ENCODE measurements at regions not wholly inside any gene's neighbourhood (a gene's known extent, or its start where the extent isn't known, plus 50 kb on each side); places are given as distances from the start of the nearest gene placed in this dataset.
A peak's percentile ranks its signal among the peaks of the same experiment; 100 is the strongest.

DNA sequence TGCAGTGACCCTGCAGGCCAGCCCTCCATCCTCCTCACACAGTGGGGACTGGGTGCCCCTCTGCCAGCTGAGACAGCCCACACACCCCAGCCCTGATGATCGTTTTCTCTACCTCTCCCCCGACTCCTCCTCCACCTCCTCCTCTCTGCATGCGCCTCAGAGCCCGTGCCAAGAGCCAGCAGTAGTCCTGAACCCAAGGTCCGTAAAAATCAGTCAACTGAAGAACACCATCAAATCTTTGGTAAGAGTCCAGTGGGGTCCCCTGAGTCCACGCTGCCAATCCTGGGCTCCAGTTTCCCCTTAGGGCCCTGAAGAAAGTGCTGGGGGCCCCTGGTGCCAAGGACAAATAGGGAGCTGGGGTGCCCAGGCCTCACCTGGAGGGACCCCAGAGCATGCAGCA is 109.3 kb upstream of the FAN1 start:
- TF ChIP-seq, protein P1, sequence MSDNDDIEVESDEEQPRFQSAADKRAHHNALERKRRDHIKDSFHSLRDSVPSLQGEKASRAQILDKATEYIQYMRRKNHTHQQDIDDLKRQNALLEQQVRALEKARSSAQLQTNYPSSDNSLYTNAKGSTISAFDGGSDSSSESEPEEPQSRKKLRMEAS (IDR thresholded peaks at IDR 0.05) = no peak
- peak; percentile 64 for TF ChIP-seq NFIC (IDR thresholded peaks at IDR 0.05)
- TF ChIP-seq TCF12 (IDR thresholded peaks at IDR 0.05; ENCODE audit: low read depth) = no peak

DNA sequence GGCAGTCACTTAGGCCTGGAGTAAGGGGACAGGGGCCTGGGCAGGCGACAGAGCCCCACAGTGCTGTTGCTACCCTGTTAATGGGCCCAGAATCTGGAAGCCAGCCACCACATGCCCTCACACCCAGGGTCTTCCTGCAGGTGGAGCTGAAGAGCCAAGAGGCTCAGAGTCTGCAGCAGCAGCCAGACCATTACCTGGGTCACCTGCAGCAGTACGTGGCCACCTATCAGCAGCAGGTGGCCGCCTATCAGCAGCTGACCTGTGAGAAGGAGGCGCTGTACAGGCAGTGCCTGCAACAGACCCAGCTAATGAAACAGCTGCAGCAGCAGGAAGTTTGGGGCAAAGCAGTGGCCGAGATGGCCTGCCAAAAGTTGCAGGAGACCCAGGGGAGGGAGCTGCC is 104.2 kb upstream of the FAN1 start:
- TF ChIP-seq RAD21 (IDR thresholded peaks at IDR 0.05; ENCODE audit: low read depth) = peak; percentile 45

- TF ChIP-seq RAD21 (IDR thresholded peaks at IDR 0.05; ENCODE audit: low read depth) = peak; percentile 62
- TF ChIP-seq NFIC (IDR thresholded peaks at IDR 0.05) = peak; percentile 74
- 0 out of 2 replicates have a peak, but pooled peaks have one; percentile 36 for TF ChIP-seq TCF12 (IDR thresholded peaks at IDR 0.05; ENCODE audit: low read depth)
- TF ChIP-seq TEAD4 (IDR thresholded peaks at IDR 0.05) = peak; percentile 20; the same call in 1 of the 2 replicates
- peak; percentile 54; the same call in 1 of the 2 replicates for TF ChIP-seq ZBTB7A (IDR thresholded peaks at IDR 0.05; ENCODE audit: low read depth)
Measured at GRCh38 chr15:30801140-30801895, 102.4 kb upstream of the FAN1 start.

DNA sequence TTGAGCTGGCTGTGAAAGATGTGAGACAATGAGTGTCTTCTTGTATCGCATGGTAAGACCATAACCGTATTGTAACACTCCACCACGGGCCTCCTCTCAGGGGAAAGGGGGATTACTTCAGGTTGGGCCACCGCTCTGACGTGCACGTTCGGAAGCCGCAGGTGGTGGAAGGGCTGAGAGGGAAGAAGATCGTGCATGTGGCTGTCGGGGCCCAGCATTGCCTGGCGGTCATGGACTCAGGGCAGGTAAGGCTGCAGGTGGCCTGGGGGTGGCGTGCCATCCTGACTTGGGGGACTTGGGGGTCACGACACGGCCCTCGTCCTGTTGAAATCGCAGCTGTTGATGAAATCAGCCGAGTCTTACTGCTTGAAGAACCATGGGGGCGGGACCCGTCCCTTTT is 87.3 kb upstream of the FAN1 start:
- TF ChIP-seq EP300 (IDR thresholded peaks at IDR 0.05; ENCODE audit: borderline replicate concordance) = no peak
- TF ChIP-seq, protein P2, sequence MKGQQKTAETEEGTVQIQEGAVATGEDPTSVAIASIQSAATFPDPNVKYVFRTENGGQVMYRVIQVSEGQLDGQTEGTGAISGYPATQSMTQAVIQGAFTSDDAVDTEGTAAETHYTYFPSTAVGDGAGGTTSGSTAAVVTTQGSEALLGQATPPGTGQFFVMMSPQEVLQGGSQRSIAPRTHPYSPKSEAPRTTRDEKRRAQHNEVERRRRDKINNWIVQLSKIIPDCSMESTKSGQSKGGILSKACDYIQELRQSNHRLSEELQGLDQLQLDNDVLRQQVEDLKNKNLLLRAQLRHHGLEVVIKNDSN (IDR thresholded peaks at IDR 0.05) = no peak

DNA sequence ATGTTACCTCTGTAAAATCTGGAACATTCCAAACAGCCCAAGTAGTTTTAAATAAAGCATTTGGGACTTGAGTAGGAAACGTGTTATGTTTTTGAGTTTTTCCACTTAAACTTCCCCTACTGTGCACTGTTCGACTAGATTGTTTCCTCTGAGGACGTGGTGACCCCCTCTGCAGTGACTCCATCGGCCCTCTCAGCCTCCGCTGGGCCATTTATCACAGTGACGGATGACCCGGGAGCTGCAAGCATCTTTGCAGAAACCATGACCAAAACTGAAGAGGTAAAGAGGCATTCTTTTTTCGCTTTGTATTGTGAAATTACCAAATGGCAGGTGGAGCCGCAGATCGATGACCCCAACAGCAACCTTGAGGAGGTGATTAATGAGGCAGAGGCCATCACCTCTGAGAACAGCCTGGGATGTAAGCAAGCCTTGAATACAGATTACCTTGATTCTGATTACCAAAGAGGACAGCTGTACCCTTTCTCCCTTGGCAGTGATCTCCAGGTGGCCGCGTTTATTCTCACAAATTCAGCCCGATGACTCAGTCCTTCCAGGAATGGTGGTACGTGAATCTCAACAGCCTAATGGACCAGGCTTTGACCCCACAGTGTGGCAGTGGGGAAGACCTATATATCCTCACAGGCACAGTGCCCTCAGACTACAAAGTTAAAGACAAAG is 79.1 kb upstream of the FAN1 start:
- TF ChIP-seq, protein P3, sequence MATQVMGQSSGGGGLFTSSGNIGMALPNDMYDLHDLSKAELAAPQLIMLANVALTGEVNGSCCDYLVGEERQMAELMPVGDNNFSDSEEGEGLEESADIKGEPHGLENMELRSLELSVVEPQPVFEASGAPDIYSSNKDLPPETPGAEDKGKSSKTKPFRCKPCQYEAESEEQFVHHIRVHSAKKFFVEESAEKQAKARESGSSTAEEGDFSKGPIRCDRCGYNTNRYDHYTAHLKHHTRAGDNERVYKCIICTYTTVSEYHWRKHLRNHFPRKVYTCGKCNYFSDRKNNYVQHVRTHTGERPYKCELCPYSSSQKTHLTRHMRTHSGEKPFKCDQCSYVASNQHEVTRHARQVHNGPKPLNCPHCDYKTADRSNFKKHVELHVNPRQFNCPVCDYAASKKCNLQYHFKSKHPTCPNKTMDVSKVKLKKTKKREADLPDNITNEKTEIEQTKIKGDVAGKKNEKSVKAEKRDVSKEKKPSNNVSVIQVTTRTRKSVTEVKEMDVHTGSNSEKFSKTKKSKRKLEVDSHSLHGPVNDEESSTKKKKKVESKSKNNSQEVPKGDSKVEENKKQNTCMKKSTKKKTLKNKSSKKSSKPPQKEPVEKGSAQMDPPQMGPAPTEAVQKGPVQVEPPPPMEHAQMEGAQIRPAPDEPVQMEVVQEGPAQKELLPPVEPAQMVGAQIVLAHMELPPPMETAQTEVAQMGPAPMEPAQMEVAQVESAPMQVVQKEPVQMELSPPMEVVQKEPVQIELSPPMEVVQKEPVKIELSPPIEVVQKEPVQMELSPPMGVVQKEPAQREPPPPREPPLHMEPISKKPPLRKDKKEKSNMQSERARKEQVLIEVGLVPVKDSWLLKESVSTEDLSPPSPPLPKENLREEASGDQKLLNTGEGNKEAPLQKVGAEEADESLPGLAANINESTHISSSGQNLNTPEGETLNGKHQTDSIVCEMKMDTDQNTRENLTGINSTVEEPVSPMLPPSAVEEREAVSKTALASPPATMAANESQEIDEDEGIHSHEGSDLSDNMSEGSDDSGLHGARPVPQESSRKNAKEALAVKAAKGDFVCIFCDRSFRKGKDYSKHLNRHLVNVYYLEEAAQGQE (IDR thresholded peaks at IDR 0.05; ENCODE audit: low read depth) = no peak
- TF ChIP-seq TEAD4 (IDR thresholded peaks at IDR 0.05) = no peak
- TF ChIP-seq FOXM1 (IDR thresholded peaks at IDR 0.05; ENCODE audit: borderline replicate concordance, low read depth) = no peak
- no peak for TF ChIP-seq ZBTB7A (IDR thresholded peaks at IDR 0.05; ENCODE audit: low read depth)
- no peak for TF ChIP-seq RAD21 (IDR thresholded peaks at IDR 0.05; ENCODE audit: low read depth)
- TF ChIP-seq CREB1 (IDR thresholded peaks at IDR 0.05; ENCODE audit: low read depth) = no peak
- TF ChIP-seq, protein P1 (IDR thresholded peaks at IDR 0.05) = no peak
- TF ChIP-seq EGR1 (IDR thresholded peaks at IDR 0.05) = no peak
- no peak for TF ChIP-seq YY1 (IDR thresholded peaks at IDR 0.05; ENCODE audit: low read depth)
- TF ChIP-seq TAF1 (IDR thresholded peaks at IDR 0.05; ENCODE audit: low read depth) = no peak
- TF ChIP-seq NFIC (IDR thresholded peaks at IDR 0.05) = no peak
- no peak for TF ChIP-seq TCF12 (IDR thresholded peaks at IDR 0.05; ENCODE audit: low read depth)
- no peak for TF ChIP-seq CEBPB (IDR thresholded peaks at IDR 0.05)
- TF ChIP-seq EP300 (IDR thresholded peaks at IDR 0.05; ENCODE audit: borderline replicate concordance) = no peak
- TF ChIP-seq, protein P2 (IDR thresholded peaks at IDR 0.05) = no peak

- TF ChIP-seq TCF12 (IDR thresholded peaks at IDR 0.05; ENCODE audit: low read depth) (no peak), CREB1 (IDR thresholded peaks at IDR 0.05; ENCODE audit: low read depth) (no peak), EP300 (IDR thresholded peaks at IDR 0.05; ENCODE audit: borderline replicate concordance) (no peak), EGR1 (IDR thresholded peaks at IDR 0.05) (no peak)
- TF ChIP-seq, protein P3 (IDR thresholded peaks at IDR 0.05; ENCODE audit: low read depth) = no peak
Measured at GRCh38 chr15:30827625-30828303, 76.0 kb upstream of the FAN1 start.

Measured in Ishikawa (cell line).